Activated T-cell treated with anti-CD3 and anti-CD28 coated beads, Interleukin-2, amount 50 U/mL, for 48 hours (primary cell): ENCODE measurements at regions not wholly inside any gene's neighbourhood (a gene's known extent, or its start where the extent isn't known, plus 50 kb on each side); places are given as distances from the start of the nearest gene placed in this dataset.
A peak's percentile ranks its signal among the peaks of the same experiment; 100 is the strongest.
"Not testable (repeated sequence)": the region's sequence is repeated elsewhere in the genome, so short reads cannot be mapped to it uniquely, and the experiment has no call there.

Experiments
- DNase-seq, 2 experiments: peaks; one replicate each; pipeline ENCODE4 v3.0.0-alpha.2; 2020

GRCh38 chr2:172262486-172262885 lies 159.8 kb upstream of the DLX2 start:
- DNase-seq = no peak

- not testable (repeated sequence) for DNase-seq
Measured at GRCh38 chr2:172264820-172265219, 162.1 kb upstream of the DLX2 start.

DNA sequence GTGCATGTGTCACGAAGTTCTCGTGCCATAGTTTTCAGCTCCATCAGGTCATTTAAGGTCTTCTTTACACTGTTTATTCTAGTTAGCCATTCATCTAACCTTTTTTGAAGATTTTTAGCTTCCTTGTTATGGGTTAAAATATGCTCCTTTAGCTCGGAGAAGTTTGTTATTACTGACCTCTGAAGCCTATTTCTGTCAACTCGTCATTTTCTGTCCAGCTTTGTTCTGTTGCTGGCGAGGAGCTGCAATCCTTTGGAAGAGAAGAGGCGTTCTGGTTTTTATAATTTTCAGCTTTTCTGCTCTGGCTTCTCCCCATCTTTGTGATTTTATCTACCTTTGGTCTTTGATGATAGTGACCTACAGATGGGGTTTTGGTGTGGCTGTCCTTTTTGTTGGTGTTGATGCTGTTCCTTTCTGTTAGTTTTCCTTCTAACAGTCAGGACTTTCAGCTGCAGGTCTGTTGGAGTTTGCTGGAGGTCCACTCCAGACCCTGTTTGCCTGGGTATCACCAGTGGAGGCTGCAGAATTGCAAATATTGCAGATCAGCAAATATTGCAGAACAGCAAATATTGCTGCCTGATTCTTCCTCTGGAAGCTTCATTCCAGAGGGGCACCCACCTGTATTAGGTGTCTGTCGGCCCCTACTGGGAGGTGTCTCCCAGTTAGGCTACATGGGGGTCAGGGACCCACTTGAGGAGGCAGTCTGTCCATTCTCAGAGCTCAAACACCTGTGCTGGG lies 157.7 kb upstream of the ITGA6 start:
- not testable (repeated sequence) for DNase-seq

GRCh38 chr2:172270278-172271079 lies 156.9 kb upstream of the ITGA6 start:
- DNase-seq = no peak

GRCh38 chr2:172273910-172274571 lies 153.3 kb upstream of the ITGA6 start:
- DNase-seq = no peak

GRCh38 chr2:172275239-172275638 lies 152.1 kb upstream of the ITGA6 start:
- no peak for DNase-seq

GRCh38 chr2:172276961-172277360 lies 150.4 kb upstream of the ITGA6 start:
- DNase-seq = no peak

- no peak for DNase-seq
Measured at GRCh38 chr2:172278667-172279066, 148.7 kb upstream of the ITGA6 start.

DNA sequence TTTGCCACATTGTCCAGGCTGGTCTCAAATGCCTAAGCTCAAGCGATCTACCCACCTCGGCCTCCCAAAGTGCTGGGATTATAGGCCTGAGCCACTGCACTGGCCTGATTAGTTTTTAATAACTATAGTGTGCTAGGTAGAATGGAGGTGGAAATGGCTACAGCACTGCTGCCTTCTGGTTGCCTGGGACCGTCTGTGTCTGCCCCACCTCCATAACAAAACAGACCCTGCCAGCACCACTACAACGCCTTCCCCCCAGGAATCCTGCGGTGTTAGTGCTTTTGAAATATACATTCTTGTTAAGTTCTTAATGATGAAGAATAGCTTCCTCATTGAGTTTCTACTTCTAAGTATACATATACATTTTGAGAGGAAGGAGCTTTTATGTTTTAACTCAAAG lies 148.2 kb upstream of the ITGA6 start:
- DNase-seq = no peak

DNA sequence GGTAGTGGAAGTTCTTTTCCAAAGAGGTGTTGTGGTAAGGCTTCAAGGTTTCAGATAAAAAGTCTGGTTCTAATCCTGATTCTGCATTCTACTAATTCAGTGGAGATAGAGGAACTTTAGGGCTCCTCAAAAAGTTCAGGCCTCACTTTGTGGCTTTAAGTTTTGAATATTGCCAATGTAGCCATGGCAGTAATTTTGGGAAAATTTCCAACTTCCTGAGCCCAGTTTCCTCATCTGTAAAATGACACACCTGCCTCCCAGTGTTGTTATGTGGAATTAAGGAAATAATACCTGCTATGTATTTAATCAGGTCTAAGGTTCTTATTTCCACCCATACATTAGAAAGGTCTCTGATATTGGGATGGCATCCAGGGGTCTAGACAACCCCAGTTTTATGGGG lies 147.6 kb upstream of the ITGA6 start:
- DNase-seq = no peak

DNA sequence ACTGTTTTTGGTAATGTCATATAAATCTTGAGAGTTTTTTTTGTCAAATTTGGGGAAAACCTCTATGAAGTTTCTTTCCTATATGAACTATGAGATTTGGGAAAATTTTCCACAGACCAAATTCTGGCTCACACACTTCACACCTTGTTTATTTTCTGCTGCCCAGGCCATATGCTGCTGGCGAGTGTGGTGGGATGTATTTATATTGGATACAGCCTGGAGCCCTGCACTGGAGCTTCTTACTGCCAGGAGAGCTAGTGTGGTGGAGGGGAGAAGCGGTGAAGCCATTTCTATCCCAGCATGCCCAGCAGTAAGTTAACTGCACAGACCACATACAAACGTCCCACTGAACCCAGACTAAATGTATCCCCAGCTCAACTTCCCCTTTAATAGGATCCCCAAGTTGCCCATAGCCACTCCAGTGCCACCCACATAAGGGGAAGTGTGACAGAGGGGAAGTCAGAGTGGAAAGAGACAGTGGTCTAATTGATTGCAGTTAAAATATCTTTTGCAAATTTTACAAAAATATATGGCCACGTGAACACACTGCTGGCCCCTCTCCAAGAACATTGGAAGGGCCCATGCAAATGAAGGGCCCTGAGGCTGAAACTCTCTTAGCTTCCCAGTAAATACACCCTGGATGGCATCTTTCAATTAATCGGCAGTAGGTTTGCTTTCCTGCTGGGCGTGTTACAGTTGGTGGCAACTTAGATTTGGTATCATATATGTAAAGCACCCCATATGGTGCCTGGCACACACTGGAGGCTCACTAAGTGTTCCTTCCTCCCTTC lies 146.6 kb upstream of the ITGA6 start:
- no peak for DNase-seq

GRCh38 chr2:172281648-172282570 lies 145.5 kb upstream of the ITGA6 start:
- DNase-seq = no peak

DNA sequence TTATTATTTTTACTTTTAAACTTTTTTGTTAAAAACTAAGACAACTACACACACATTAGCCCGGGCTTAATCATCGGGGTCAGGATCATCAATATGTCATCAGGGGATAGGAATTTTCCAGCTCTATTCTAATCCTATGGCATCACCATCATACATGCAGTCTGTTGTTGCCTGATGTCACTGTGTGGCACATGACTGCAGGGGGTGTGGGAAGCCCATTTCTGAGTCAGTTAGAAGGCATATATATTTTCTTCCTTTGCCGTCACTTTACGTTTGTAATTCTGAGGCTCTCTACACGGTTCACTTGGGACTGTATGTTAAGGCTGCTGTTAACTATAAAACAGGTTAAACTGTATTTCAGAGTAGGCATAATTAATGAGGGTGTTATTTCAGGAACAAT lies 144.4 kb upstream of the ITGA6 start:
- no peak for DNase-seq

- DNase-seq = no peak
Measured at GRCh38 chr2:172283476-172283875, 143.9 kb upstream of the ITGA6 start.

DNA sequence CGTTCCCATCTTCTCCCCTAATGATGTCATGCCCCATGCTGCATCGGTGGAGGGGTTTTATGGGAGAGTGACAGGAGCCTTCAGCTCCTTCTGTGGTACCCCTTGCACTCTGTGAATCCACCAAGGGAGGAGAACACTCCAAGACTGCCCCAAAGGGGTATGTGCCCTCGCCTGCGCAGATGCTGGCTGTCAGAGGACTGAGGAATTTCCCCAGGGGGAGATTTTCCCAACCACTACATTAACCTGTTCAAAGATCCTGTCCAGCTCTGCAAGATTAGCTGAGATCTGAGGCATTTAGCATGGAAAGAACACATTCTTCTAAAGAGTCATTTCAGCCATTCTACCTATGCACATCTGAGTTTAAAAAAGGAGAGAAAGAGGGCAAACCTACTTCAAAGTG lies 143.2 kb upstream of the ITGA6 start:
- DNase-seq = no peak

DNA sequence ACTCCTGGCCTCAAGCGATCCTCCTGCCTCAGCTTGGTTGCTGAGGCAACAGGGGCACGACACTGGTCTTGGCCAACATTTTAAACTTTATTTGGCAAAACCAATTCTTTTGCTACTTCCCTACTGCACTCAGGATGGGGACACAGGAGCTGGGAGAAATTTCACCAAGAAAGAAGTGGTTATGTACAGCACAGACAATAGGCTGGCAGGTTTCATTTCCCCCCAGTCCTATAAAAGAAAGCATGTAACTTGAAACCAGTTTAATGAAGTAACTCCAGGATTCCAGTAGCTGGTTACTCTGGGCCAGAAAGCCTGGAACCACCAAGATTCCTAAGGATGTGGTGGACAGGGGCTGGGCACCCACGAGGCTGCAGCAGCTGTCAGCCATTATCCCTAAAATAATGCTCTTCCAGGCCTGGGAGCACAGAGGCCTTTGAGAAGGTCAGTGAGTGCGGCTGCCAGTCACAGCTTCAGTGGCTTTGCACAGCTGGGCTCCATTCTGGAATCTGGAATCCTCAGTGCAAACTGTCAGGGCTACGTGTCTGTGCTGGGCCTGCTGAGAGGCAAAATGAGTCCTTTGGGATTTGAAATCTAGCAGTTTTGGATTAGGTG lies 142.3 kb upstream of the ITGA6 start:
- no peak for DNase-seq

DNA sequence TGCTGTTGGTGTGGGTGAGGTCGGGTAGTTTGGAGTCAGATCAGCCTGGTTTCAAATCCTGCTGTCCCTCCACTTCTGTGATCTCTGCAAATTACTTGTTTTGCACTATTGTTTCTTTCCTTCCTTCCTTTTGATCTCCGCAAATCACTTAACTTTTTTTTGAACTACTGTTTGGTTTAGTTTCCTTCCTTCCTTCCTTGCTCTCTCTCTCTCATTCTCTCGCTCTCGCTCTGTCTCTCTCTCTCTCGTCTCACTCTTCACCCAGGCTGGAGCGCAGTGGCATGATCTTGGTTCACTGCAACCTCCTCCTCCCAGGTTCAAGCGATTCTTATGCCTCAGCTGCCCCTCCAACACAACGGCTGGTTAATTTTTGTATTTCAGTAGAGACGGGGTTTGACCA lies 141.6 kb upstream of the ITGA6 start:
- no peak for DNase-seq

- DNase-seq = no peak
Measured at GRCh38 chr2:172287190-172287589, 140.2 kb upstream of the ITGA6 start.

DNA sequence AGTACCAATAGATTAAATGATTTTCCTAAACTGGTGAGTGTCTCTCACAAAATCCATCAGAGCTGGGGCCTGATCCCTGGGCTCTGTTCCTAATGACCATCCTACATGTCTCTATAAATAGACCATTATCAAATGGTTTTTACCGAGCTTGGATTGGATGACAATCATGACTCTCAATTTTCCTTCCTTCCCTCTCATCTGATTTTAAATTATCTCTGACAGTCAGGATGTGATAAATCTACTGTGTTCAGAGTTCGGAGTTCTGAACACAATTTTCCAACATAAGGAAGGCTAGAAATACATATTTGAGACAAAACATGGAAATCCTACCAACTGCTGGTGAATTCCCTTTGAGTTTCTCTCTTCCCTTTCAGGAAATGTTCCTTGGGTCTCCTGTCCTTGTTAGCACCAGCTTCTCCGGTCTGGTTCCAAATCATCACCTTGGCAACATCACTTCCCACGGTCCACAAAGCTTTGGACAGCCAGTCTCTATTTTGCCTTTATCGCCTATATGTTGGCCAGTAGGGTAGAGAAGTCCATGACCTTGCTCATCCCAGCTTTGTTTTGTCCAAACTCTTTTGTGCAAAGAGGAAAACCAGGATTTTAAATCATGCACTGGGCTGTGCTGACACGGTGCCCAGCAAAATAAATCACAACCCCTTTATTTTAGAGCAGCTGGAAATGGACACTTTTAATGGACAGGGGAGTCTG lies 139.6 kb upstream of the ITGA6 start:
- no peak for DNase-seq

DNA sequence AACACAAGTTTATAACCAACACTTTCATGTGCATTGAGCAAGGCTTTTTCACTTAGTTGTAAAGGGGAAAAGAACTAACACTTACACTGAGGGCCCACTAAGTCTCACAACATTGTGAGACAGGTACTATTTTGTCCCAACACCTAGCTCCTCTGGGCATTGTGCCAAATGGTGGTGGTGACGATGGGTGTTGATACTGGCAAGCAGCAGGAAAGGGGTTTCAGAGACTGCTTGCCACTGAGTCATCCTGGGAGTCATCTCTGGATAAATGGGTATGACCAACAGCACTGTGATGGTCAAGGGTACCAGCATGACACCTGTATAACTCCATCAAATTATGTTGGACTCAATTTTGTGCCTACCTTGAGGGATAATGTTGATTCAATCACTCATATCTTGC lies 138.8 kb upstream of the ITGA6 start:
- DNase-seq = peak; percentile 43 to 54

- no peak for DNase-seq
Measured at GRCh38 chr2:172293952-172294351, 133.4 kb upstream of the ITGA6 start.
